ENCODE measurements at regions not wholly inside any gene's neighbourhood (a gene's known extent, or its start where the extent isn't known, plus 50 kb on each side); places are given as distances from the start of the nearest gene placed in this dataset.

DNA sequence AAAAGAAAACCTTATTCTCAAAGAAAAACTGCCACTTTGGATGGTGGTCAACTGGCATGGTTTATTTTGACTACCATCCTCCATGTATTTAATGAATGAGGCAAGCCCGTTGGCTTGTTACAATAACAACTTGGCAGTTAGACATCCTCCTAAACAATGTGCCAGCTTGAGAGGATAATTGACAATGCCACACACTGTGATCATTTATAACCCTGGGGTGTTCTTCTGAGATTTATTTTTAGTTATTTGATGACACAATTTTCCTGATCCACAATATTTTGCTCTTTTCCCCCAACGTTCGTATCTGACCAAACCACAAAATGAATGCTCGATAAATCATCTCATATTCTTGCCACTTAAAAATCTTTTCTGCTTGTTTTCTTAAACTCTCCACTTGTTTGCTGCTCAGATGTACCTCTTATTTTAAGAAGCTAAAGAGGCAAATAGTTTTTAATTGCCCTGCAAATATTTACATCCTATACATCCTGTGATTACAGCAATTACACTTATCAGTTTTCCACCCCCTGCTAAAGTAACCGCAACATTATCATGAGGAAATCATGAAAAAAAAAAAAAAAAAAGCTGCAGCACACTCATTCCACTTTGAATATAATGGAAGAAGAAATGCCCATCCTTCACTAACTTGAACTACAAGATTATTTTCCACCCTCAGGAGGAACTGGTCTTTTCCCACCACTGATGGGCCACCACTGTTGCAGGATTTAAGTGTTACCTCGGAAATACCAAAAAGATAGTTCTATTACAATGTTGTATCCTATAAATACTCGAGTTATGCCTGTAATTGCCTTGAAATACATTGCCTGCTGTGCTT, 119.9 kb downstream of the MBL2 start:
- no peaks in the 10 kb centered on the region for H3K36me3 ChIP-seq (ENCODE audit: control insufficient read depth in 1 of 2, insufficient read depth in 2 of 2, low read length in 2 of 2)
- H4K20me1 ChIP-seq (ENCODE audit: insufficient read depth): no peaks in the 10 kb centered on the region
- H2AFZ ChIP-seq (ENCODE audit: low read depth, low read length, poor library complexity, severe bottlenecking): no peak overlapping the region
- H3K9ac ChIP-seq (ENCODE audit: low read length): no peak overlapping the region
- H3K4me2 ChIP-seq (ENCODE audit: low read length): no peak overlapping the region
- no TSS peak for BruUV-seq (replicated peaks)
- no peak overlapping the region for H3K27ac ChIP-seq (ENCODE audit: low read depth, low read length)
- DNase-seq (ENCODE audit: low read depth, low spot score): no peak
- H3K4me1 ChIP-seq (ENCODE audit: control insufficient read depth in 1 of 2, insufficient read depth in 2 of 2, low read length in 2 of 2): no peaks in the 10 kb centered on the region
- ChIA-PET RAD21 (ENCODE audit: low non-redundant PET in 1 of 2, low total read pairs in 2 of 2, uncharacterized antibody in 2 of 2, unreplicated experiment in 2 of 2) (no interaction called here), CTCF (no interaction called here), POLR2A (no interaction called here)
- no peaks in the 10 kb centered on the region for H3K9me3 ChIP-seq (ENCODE audit: control insufficient read depth in 1 of 2, insufficient read depth in 1 of 2, low read depth in 1 of 2, low read length in 2 of 2)
- H3K9me2 ChIP-seq (ENCODE audit: insufficient read depth): no peaks in the 10 kb centered on the region
- no peaks in the 10 kb centered on the region for H3K27me3 ChIP-seq (ENCODE audit: insufficient read depth, low read length)
- H3K4me3 ChIP-seq (replicated peaks in 1 of 2; ENCODE audit: low read depth in 1 of 2, low read length in 2 of 2): no peak overlapping the region
- H3K79me2 ChIP-seq (ENCODE audit: insufficient read depth, low read length): no peaks in the 10 kb centered on the region
- no peak for ATAC-seq
- TF ChIP-seq POLR2AphosphoS5 (IDR thresholded peaks at IDR 0.05; ENCODE audit: low read depth, low read length) (no peak), CEBPB (IDR thresholded peaks at IDR 0.05; ENCODE audit: low read depth) (no peak), YY1 (IDR thresholded peaks at IDR 0.05; ENCODE audit: extremely low read depth, insufficient replicate concordance, low read depth, low read length) (no peak), POLR2A (IDR thresholded peaks at IDR 0.05; ENCODE audit: borderline replicate concordance, extremely low read depth, insufficient read depth, insufficient read length) (no peak), CBX3 (IDR thresholded peaks at IDR 0.05; ENCODE audit: low read depth) (no peak), SRF (IDR thresholded peaks at IDR 0.05; ENCODE audit: low read depth) (no peak), EGR1 (IDR thresholded peaks at IDR 0.05; ENCODE audit: low read depth) (no peak), TCF7L2 (IDR thresholded peaks at IDR 0.05; ENCODE audit: borderline replicate concordance, extremely low read depth, insufficient read depth, insufficient read length) (no peak), JUND (IDR thresholded peaks at IDR 0.05) (no peak), EZH2phosphoT487 (IDR thresholded peaks at IDR 0.05; ENCODE audit: borderline replicate concordance) (no peak), SP1 (IDR thresholded peaks at IDR 0.05; ENCODE audit: low read depth) (no peak), SIN3A (IDR thresholded peaks at IDR 0.05; ENCODE audit: low read depth) (no peak)
- TF ChIP-seq, protein P1, sequence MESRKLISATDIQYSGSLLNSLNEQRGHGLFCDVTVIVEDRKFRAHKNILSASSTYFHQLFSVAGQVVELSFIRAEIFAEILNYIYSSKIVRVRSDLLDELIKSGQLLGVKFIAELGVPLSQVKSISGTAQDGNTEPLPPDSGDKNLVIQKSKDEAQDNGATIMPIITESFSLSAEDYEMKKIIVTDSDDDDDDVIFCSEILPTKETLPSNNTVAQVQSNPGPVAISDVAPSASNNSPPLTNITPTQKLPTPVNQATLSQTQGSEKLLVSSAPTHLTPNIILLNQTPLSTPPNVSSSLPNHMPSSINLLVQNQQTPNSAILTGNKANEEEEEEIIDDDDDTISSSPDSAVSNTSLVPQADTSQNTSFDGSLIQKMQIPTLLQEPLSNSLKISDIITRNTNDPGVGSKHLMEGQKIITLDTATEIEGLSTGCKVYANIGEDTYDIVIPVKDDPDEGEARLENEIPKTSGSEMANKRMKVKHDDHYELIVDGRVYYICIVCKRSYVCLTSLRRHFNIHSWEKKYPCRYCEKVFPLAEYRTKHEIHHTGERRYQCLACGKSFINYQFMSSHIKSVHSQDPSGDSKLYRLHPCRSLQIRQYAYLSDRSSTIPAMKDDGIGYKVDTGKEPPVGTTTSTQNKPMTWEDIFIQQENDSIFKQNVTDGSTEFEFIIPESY (IDR thresholded peaks at IDR 0.05; ENCODE audit: extremely low read depth, insufficient replicate concordance, low read length): no peak
- TF ChIP-seq, protein P2, sequence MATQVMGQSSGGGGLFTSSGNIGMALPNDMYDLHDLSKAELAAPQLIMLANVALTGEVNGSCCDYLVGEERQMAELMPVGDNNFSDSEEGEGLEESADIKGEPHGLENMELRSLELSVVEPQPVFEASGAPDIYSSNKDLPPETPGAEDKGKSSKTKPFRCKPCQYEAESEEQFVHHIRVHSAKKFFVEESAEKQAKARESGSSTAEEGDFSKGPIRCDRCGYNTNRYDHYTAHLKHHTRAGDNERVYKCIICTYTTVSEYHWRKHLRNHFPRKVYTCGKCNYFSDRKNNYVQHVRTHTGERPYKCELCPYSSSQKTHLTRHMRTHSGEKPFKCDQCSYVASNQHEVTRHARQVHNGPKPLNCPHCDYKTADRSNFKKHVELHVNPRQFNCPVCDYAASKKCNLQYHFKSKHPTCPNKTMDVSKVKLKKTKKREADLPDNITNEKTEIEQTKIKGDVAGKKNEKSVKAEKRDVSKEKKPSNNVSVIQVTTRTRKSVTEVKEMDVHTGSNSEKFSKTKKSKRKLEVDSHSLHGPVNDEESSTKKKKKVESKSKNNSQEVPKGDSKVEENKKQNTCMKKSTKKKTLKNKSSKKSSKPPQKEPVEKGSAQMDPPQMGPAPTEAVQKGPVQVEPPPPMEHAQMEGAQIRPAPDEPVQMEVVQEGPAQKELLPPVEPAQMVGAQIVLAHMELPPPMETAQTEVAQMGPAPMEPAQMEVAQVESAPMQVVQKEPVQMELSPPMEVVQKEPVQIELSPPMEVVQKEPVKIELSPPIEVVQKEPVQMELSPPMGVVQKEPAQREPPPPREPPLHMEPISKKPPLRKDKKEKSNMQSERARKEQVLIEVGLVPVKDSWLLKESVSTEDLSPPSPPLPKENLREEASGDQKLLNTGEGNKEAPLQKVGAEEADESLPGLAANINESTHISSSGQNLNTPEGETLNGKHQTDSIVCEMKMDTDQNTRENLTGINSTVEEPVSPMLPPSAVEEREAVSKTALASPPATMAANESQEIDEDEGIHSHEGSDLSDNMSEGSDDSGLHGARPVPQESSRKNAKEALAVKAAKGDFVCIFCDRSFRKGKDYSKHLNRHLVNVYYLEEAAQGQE (IDR thresholded peaks at IDR 0.05; ENCODE audit: low read depth): no peak
- intact Hi-C loops (cut with micrococcal nuclease): no loop called here

All from HCT116 (cell line).